T-helper 2 cell (primary cell): ENCODE measurements at regions not wholly inside any gene's neighbourhood (a gene's known extent, or its start where the extent isn't known, plus 50 kb on each side); places are given as distances from the start of the nearest gene placed in this dataset.

Experiments
- DNase-seq, 5 experiments: peaks; one replicate each; pipeline versions ENCODE4 v3.0.0 to v3.0.0-alpha.2; 2012 to 2022

DNA sequence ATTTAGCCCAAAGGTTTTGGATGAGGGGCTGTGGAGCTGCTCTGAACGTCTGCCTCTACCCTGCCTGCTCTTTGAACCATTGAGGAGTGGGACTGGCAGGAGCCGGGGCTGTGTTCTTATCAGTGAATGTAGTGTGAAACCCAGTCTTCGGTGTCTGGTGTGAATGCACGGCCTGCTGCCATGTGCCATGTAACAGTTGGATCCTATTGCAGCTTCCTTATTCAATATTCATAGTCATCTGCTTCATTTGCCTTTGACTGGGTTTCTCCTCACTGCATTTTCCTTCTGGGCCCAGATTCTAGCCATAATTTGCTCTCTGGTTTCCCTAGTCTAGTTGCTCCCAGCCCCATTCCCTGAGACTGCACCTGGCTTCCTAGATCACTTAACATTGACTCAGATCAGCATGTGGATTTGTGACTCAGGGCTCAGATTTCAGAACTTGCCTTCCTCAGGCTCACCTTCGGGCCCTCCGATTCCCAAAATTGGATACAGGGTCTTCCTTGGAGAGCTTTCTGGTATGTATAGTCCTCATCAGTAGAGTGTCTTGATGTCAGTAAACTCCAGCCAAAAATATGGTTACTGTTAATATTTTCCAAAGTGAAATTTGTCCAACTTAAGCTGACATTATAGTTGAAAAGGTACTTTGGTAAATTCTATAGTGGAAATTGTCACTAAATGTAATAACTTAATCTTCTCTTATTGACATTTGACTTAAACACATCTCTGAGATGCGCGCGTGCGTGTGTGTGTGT lies 94.0 kb upstream of the DDIT4L start:
- no peak for DNase-seq

DNA sequence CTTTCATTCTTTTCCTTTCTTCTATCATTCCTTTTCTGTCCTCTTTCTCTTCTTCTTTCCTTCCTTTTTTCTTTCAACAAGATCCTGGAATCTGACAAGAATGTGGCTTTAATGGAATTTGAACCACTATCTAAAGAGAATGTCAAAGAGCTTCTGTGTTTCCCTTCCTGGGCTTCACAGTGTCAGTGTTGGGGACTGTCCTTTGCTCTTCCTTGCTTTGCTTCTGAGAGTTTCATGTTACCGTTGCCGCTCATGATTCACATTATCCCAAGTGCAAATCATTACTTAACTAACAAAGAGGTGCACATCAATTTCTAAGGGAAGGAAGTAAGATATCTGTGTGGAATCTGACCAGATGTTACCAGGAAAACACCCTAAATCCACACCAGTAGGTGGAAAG lies 90.5 kb upstream of the DDIT4L start:
- DNase-seq = no peak

DNA sequence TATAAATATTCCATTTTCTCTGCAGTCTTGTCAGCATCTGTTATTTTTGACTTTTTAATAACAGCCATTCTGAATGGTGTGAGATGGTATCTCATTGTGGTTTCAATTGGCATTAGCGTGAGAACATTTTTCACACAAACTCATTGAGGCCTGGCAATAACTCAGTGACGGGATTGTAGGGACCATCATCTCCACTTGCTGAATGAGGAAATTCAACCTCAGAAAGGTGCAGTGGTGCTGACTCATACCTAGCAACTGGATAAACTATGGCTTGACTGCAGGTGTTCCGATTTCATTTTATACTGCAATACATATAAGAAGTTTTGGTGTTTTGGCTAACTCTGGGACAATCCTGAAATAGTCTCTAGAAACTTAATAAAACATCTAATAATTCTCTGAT lies 88.3 kb upstream of the DDIT4L start:
- DNase-seq = peak in 1 of 5 experiments; percentile 21

DNA sequence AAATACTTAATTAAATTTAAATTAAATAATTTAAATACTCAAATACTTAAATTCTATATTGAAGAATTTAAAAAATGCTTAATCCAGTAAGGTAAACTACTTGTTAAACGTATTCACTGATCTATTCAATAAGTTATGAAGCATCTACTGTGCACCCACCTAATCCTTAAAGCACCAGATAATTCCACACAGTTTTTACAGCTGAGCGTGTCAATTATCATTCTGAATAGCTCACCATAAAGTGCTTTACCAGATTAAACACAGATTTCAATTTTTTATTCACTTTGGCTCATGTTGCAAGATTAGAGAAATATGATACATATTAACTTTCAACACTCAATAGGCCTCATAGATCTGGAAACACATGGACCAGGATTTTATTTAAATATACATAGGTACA lies 79.2 kb upstream of the DDIT4L start:
- no peak for DNase-seq

DNA sequence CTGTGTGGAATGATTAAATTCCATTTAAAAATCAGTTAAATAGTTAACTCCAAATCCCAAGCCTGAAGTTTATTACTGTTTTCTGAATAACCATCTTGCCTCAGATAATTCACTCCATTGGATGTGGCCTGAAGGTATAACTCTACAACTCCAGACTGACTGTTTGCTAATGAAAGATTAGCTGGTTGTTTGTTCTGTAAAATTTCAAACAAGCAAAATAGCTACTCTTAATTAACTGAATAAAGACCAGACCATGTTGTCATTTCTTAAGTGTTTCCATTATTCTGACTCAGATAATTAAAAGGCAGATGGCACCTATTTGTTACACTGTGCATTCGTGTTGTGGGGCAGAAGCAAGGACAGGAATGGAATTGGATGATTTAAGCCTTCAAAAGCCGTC lies 78.5 kb upstream of the DDIT4L start:
- DNase-seq = no peak

DNA sequence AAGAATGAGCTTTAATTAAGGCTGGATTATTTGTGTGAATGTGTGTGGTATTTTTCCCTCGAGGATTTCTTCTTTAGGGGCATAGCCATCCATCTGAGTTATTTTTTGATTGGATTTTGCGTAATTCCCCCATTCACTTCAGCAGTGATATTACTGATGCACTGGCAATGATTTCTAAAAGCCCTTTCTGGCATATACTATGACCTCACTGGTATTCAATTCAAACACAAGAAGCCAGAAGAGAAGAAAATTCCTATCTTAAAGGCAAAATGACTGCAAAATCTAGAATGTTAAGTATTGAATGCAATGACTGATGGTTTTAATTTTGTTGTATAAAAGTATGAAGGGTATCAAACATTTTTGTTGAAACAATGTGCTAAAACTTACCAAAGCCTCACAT lies 71.1 kb upstream of the DDIT4L start:
- no peak for DNase-seq

DNA sequence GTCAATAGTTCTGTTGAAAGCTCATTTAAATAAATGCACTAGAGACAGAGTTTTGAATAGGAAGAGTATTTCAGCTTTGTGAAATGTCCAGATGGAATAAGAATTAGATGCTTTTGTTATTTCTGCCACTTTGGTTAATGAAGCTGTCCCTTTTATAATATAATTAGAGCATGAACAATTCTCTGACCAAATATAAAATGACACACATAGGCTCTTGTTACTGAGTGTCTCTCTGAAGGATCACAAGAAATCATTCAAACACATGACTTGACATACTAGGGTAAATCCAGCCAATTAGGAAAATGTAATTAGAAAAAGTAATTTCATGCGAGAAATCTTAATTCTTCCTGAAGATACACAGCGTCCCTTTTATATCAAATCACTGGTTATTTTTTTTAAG lies 68.4 kb upstream of the DDIT4L start:
- DNase-seq = no peak

DNA sequence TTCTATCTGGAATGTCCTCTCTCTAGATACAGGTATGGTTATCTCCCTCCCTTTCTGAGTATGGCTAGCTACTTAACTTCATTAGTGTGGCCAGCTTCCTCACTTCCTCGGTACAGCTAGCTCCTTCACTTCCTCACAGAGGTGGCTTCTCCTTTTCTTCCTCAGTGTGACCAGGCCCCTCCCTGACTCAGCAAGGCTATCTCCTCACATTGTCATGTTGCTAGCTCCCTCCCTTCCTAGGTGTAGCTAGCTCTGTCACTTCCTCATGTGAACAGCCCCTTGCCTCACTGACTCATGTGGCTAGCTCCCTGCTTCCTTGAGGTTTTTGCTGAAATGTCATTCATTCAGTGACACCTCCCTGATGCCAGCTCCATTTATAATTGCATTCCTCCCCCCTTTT lies 67.3 kb upstream of the DDIT4L start:
- DNase-seq = peak in 1 of 5 experiments; percentile 19

DNA sequence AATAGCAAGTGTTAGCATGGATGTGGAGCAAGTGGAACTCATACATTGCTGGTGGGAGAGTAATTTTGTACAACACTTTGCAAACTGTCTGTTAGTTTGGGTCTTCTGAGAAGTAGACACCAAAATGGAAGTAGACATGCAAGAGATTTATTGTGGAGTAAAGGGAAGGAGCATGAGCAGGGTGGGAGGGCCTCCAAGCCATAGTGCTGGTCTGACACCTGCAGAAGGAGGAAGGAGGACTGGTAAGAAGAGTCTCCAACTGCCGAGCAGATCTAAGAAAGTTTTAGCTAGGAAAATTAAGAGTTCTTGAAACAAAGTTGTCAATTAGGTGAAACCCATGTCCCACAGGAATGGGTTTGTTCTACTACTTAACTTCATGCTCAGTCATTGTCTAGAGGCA lies 64.0 kb upstream of the DDIT4L start:
- DNase-seq = no peak

DNA sequence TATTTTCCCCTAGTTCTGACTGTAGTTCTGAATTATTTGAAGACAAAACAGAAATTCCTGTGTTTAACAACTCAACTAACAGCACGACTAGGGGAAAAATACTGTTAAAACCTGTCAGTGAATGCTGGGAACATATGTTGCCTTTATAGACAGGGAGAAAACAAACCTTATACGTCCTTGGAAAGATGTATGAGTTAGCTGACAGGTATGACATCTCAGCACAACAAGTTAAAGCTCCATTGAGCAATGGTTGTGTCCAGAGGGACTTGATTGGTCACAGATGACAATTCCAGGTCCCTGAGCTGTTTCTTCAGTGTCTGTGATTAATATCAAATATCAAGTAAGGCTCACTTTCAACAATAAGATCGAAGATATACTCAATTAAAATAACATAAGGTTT lies 58.2 kb upstream of the DDIT4L start:
- DNase-seq = no peak

DNA sequence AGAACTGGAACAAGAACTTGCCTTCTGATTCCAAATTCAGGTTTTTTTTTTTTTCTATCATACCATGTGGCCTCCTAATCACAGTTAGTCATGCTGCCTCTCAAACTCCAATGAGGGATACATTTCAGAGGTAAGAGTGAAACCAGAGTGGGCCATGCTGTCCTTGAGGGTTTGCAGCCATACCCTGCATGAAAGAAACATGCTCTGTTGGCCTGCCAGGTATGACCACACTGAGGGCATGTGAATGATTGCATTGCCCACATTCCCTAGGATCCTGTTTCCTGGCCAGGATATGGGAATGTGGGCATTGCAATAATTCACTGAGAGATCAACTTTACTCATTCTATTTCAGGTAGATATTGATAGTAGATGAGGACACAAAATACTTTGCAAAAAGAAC lies 56.4 kb upstream of the DDIT4L start:
- no peak for DNase-seq

DNA sequence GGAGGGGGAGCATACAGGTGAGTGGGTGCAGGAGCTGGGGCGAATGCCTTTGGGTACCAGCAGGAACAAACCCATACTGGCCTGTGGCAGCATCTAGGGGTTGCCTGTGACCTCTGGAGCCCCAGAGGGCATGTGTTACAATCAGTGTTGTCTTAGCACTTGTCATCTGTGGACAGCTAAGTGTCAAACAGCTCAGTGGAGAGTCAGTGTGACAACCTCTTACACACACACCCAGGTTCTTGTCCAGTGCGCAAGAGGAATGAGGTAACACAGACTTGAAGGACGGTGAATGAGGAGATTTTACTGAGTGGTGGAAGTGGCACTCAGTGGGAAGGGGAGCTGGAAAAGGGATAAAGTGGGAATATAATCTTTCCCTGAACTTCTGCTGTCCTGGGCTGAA lies 54.1 kb upstream of the DDIT4L start:
- no peak for DNase-seq
